ENCODE measurements at regions not wholly inside any gene's neighbourhood (a gene's known extent, or its start where the extent isn't known, plus 50 kb on each side); places are given as distances from the start of the nearest gene placed in this dataset.
"Not testable (repeated sequence)": the region's sequence is repeated elsewhere in the genome, so short reads cannot be mapped to it uniquely, and the experiment has no call there.

- Mint-ChIP-seq H3K36me3 (no peaks in the 10 kb centered on the region), H3K9me3 (peaks cover 4 to 8% (median 5%) of the 10 kb centered on the region in 3 donors), H3K4me1 (no peaks in the 10 kb centered on the region), H3K27me3 (no peaks in the 10 kb centered on the region), H3K4me3 (no peak overlapping the region), H3K27ac (no peak overlapping the region)
Observed at GRCh38 chrX:773292-774025, 142.9 kb downstream of the SHOX start.

- Mint-ChIP-seq H3K27me3 (no peaks in the 10 kb centered on the region), H3K4me1 (no peaks in the 10 kb centered on the region), H3K9me3 (peaks cover 4 to 14% (median 5%) of the 10 kb centered on the region in 3 donors), H3K27ac (no peak overlapping the region), H3K4me3 (no peak overlapping the region), H3K36me3 (no peaks in the 10 kb centered on the region)
Observed at GRCh38 chrX:771536-771935, 140.9 kb downstream of the SHOX start.

GRCh38 chrX:769796-770195 is 139.2 kb downstream of the SHOX start:
- Mint-ChIP-seq H3K4me1 (no peaks in the 10 kb centered on the region), H3K9me3 (peaks cover 0 to 14% (median 2%) of the 10 kb centered on the region in 3 donors), H3K27me3 (no peaks in the 10 kb centered on the region), H3K4me3 (no peak overlapping the region), H3K27ac (no peak overlapping the region), H3K36me3 (no peaks in the 10 kb centered on the region)

GRCh38 chrX:768596-768995 is 138.0 kb downstream of the SHOX start:
- Mint-ChIP-seq H3K4me1 (no peaks in the 10 kb centered on the region), H3K4me3 (no peak overlapping the region), H3K36me3 (no peaks in the 10 kb centered on the region), H3K27me3 (no peaks in the 10 kb centered on the region), H3K27ac (no peak overlapping the region), H3K9me3 (peaks cover 0 to 12% (median 2%) of the 10 kb centered on the region in 3 donors)

GRCh38 chrX:758917-759316 is 128.3 kb downstream of the SHOX start:
- H3K27ac Mint-ChIP-seq: no peak overlapping the region
- no peaks in the 10 kb centered on the region for H3K27me3 Mint-ChIP-seq
- peaks cover 0 to 1% (median 0%) of the 10 kb centered on the region in 3 donors for H3K4me1 Mint-ChIP-seq
- H3K36me3 Mint-ChIP-seq: no peaks in the 10 kb centered on the region
- H3K4me3 Mint-ChIP-seq: no peak overlapping the region
- H3K9me3 Mint-ChIP-seq: peaks cover 0 to 7% (median 0%) of the 10 kb centered on the region in 3 donors

- Mint-ChIP-seq H3K4me1 (no peaks in the 10 kb centered on the region), H3K4me3 (no peak overlapping the region), H3K27ac (no peak overlapping the region), H3K36me3 (no peaks in the 10 kb centered on the region), H3K27me3 (no peaks in the 10 kb centered on the region), H3K9me3 (peaks cover 0 to 1% (median 0%) of the 10 kb centered on the region in 3 donors)
Observed at GRCh38 chrX:750812-751211, 120.2 kb downstream of the SHOX start.

GRCh38 chrX:750263-750662 is 119.7 kb downstream of the SHOX start:
- H3K9me3 Mint-ChIP-seq: peaks cover 0 to 1% (median 0%) of the 10 kb centered on the region in 3 donors
- no peak overlapping the region for H3K27ac Mint-ChIP-seq
- H3K36me3 Mint-ChIP-seq: no peaks in the 10 kb centered on the region
- H3K27me3 Mint-ChIP-seq: no peaks in the 10 kb centered on the region
- no peaks in the 10 kb centered on the region for H3K4me1 Mint-ChIP-seq
- no peak overlapping the region for H3K4me3 Mint-ChIP-seq

GRCh38 chrX:747176-747575 is 116.6 kb downstream of the SHOX start:
- Mint-ChIP-seq H3K4me3 (no peak overlapping the region), H3K9me3 (peaks cover 0 to 3% (median 2%) of the 10 kb centered on the region in 3 donors), H3K4me1 (no peaks in the 10 kb centered on the region), H3K36me3 (no peaks in the 10 kb centered on the region), H3K27ac (no peak overlapping the region), H3K27me3 (no peaks in the 10 kb centered on the region)

GRCh38 chrX:739611-740010 is 109.0 kb downstream of the SHOX start:
- Mint-ChIP-seq H3K4me3 (no peak overlapping the region), H3K36me3 (no peaks in the 10 kb centered on the region), H3K27me3 (no peaks in the 10 kb centered on the region), H3K27ac (no peak overlapping the region), H3K4me1 (no peaks in the 10 kb centered on the region), H3K9me3 (peaks cover 4 to 13% (median 6%) of the 10 kb centered on the region in 3 donors)

- not testable (repeated sequence) for H3K27me3 Mint-ChIP-seq, H3K4me3 Mint-ChIP-seq, H3K36me3 Mint-ChIP-seq, H3K27ac Mint-ChIP-seq, H3K4me1 Mint-ChIP-seq
- H3K9me3 Mint-ChIP-seq: peaks cover 0 to 11% (median 6%) of the 10 kb centered on the region in 3 donors
Observed at GRCh38 chrX:737021-737420, 106.4 kb downstream of the SHOX start.

GRCh38 chrX:734362-734761 is 103.8 kb downstream of the SHOX start:
- Mint-ChIP-seq H3K27me3 (no peaks in the 10 kb centered on the region), H3K27ac (no peak overlapping the region), H3K9me3 (peaks cover 0 to 8% (median 0%) of the 10 kb centered on the region in 3 donors)

GRCh38 chrX:733961-734360 is 103.4 kb downstream of the SHOX start:
- Mint-ChIP-seq H3K36me3 (no peaks in the 10 kb centered on the region), H3K9me3 (peaks cover 0 to 8% (median 0%) of the 10 kb centered on the region in 3 donors), H3K27me3 (no peaks in the 10 kb centered on the region), H3K4me3 (no peak overlapping the region), H3K27ac (no peak overlapping the region), H3K4me1 (no peaks in the 10 kb centered on the region)

More at GRCh38 chrX:734362-734761, 103.8 kb downstream of the SHOX start:
- H3K4me1 Mint-ChIP-seq: no peaks in the 10 kb centered on the region
- H3K36me3 Mint-ChIP-seq: no peaks in the 10 kb centered on the region
- H3K4me3 Mint-ChIP-seq: no peak overlapping the region

- Mint-ChIP-seq H3K27me3 (no peaks in the 10 kb centered on the region), H3K9me3 (no peaks in the 10 kb centered on the region), H3K4me1 (peaks cover 0 to 2% (median 0%) of the 10 kb centered on the region in 3 donors), H3K4me3 (no peak overlapping the region), H3K36me3 (no peaks in the 10 kb centered on the region), H3K27ac (no peak overlapping the region)
Observed at GRCh38 chrX:729583-730409, 99.2 kb downstream of the SHOX start.

- H3K4me3 Mint-ChIP-seq, H3K4me1 Mint-ChIP-seq, H3K27ac Mint-ChIP-seq, H3K36me3 Mint-ChIP-seq, H3K9me3 Mint-ChIP-seq, H3K27me3 Mint-ChIP-seq: not testable (repeated sequence)
Observed at GRCh38 chrX:729101-729500, 98.5 kb downstream of the SHOX start.

GRCh38 chrX:728639-729038 is 98.0 kb downstream of the SHOX start:
- not testable (repeated sequence) for H3K4me3 Mint-ChIP-seq, H3K27me3 Mint-ChIP-seq, H3K4me1 Mint-ChIP-seq, H3K27ac Mint-ChIP-seq, H3K36me3 Mint-ChIP-seq, H3K9me3 Mint-ChIP-seq
